ENCODE measurements at regions not wholly inside any gene's neighbourhood (a gene's known extent, or its start where the extent isn't known, plus 50 kb on each side); places are given as distances from the start of the nearest gene placed in this dataset.
A peak's percentile ranks its signal among the peaks of the same experiment; 100 is the strongest.

GRCh38 chr2:65557616-65558573 lies 125.5 kb upstream of the SPRED2 start:
- no peak overlapping the region for H3K4me3 Mint-ChIP-seq
- ATAC-seq (ENCODE audit: low read depth): no peak

DNA sequence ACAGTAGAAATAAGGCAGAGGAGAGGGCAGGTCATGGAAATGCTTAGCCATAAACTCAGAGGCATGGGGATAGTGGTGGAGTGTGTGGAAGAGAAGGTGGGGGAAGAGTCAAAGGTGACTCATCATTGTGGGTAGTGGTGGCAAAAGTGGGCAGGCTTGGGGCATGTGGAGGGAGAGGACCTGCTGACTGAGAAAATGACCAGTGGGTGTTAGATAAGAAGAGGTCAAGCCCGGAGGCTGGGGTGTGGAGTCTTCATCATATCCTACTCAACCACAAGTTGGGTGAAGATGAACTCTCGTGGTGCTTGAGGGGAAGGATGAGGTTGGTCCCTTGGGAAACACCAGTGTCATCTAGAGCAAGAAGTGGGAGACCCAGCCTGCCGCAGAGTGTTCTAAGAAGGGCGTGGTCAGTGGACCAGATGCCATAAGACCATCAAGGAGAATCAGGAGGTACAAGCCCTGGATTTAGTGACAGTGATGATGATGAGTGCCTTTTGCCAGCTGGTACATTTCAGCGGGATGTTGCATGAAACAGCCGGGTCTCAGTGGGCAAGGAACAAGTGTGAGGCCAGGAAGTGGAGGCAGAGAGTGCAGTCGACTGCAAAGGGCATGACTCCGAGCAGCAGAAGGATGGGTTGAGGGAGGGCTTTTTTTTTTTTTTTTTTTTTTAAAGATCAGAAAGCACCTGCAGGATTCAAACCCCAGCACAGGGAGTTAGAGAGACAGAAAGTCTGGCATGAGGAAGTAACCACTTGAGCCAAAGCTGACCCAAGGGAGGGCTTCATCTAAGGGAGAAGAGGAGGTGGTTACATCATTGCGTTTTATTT lies 122.6 kb upstream of the SPRED2 start:
- peak; percentile 34 for ATAC-seq (ENCODE audit: low read depth)
- Mint-ChIP-seq H3K27me3 (peaks cover 18% of the 10 kb centered on the region), H3K4me1 (peaks cover 22% of the 10 kb centered on the region), H3K9me3 (no peaks in the 10 kb centered on the region), H3K36me3 (no peaks in the 10 kb centered on the region), H3K4me3 (peak overlapping the region; percentile 22), H3K27ac (peak overlapping the region; percentile 7)
- no peak for DNase-seq (ENCODE audit: low spot score in 2 of 2)

More at GRCh38 chr2:65557616-65558573, 125.5 kb upstream of the SPRED2 start:
- Mint-ChIP-seq H3K27me3 (peaks cover 20% of the 10 kb centered on the region), H3K9me3 (peaks cover 1% of the 10 kb centered on the region), H3K27ac (no peak overlapping the region), H3K4me1 (peaks cover 26% of the 10 kb centered on the region), H3K36me3 (peaks cover 1% of the 10 kb centered on the region)
- no peak for DNase-seq (ENCODE audit: low spot score in 2 of 2)

GRCh38 chr2:65553504-65554074 lies 121.2 kb upstream of the SPRED2 start:
- Mint-ChIP-seq H3K27ac (no peak overlapping the region), H3K4me3 (no peak overlapping the region), H3K9me3 (no peaks in the 10 kb centered on the region), H3K4me1 (peaks cover 22% of the 10 kb centered on the region), H3K36me3 (no peaks in the 10 kb centered on the region), H3K27me3 (peaks cover 19% of the 10 kb centered on the region)
- DNase-seq (ENCODE audit: low spot score in 2 of 2): no peak
- no peak for ATAC-seq (ENCODE audit: low read depth)

DNA sequence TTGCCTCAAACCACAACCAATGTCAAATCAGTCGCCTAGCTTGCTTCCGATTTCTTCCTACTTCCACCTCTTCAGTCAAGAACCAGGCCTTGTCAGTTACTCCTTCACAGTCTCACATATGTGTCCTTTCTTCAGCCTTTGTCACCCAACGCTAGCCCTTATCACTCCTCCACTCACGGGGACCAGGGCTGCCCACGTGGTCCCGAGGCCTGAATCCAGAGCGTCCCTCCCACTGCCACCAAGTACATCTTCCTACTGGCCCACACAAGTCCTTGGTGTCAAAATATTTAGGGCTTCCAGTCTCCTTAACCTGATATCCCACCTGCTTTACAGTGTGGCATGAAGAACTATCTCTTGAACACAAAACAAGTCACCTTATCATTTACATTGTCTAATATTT lies 119.1 kb upstream of the SPRED2 start:
- peaks cover 22% of the 10 kb centered on the region for H3K4me1 Mint-ChIP-seq
- DNase-seq (ENCODE audit: low spot score in 2 of 2) (no peak), ATAC-seq (ENCODE audit: low read depth) (no peak)
- H3K27ac Mint-ChIP-seq: no peak overlapping the region
- peaks cover 16% of the 10 kb centered on the region for H3K27me3 Mint-ChIP-seq
- no peak overlapping the region for H3K4me3 Mint-ChIP-seq
- H3K36me3 Mint-ChIP-seq: no peaks in the 10 kb centered on the region
- no peaks in the 10 kb centered on the region for H3K9me3 Mint-ChIP-seq

- H3K4me1 Mint-ChIP-seq: peaks cover 15% of the 10 kb centered on the region
- no peak overlapping the region for H3K4me3 Mint-ChIP-seq
- H3K27me3 Mint-ChIP-seq: peaks cover 16% of the 10 kb centered on the region
- no peaks in the 10 kb centered on the region for H3K36me3 Mint-ChIP-seq
- no peaks in the 10 kb centered on the region for H3K9me3 Mint-ChIP-seq
- no peak overlapping the region for H3K27ac Mint-ChIP-seq
- ATAC-seq (ENCODE audit: low read depth) (no peak), DNase-seq (ENCODE audit: low spot score in 2 of 2) (no peak)
Measured at GRCh38 chr2:65550246-65550645, 117.8 kb upstream of the SPRED2 start.

DNA sequence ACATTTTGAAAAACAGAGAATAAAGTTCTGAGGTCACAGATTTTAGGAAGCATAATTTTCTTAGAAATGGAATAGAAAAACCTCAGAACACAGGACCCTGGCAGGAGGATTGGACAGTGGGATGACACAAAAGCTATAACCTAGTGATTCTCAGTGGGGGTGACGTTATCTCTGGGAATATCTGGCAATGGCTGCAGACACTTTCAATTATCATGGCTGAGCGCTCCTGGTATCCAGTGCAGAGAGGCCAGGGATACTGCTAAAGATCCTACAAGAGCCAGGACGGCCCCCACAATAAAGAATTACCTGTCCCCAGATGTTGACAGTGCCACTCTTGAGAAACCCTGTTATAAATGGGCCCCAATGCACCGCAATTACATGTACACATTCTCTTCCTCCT lies 117.2 kb upstream of the SPRED2 start:
- no peak overlapping the region for H3K27ac Mint-ChIP-seq
- peaks cover 16% of the 10 kb centered on the region for H3K27me3 Mint-ChIP-seq
- H3K9me3 Mint-ChIP-seq: no peaks in the 10 kb centered on the region
- H3K4me3 Mint-ChIP-seq: no peak overlapping the region
- no peaks in the 10 kb centered on the region for H3K36me3 Mint-ChIP-seq
- peaks cover 9% of the 10 kb centered on the region for H3K4me1 Mint-ChIP-seq
- ATAC-seq (ENCODE audit: low read depth) (no peak), DNase-seq (ENCODE audit: low spot score in 2 of 2) (no peak)

GRCh38 chr2:65549257-65549627 lies 116.8 kb upstream of the SPRED2 start:
- Mint-ChIP-seq H3K4me3 (no peak overlapping the region), H3K27ac (no peak overlapping the region), H3K36me3 (no peaks in the 10 kb centered on the region), H3K27me3 (peaks cover 15% of the 10 kb centered on the region), H3K9me3 (no peaks in the 10 kb centered on the region), H3K4me1 (peaks cover 7% of the 10 kb centered on the region)
- DNase-seq (ENCODE audit: low spot score in 2 of 2) (no peak), ATAC-seq (ENCODE audit: low read depth) (no peak)

- no peak for ATAC-seq (ENCODE audit: low read depth)
- Mint-ChIP-seq H3K27me3 (peaks cover 16% of the 10 kb centered on the region), H3K27ac (no peak overlapping the region)
Measured at GRCh38 chr2:65548576-65549256, 116.3 kb upstream of the SPRED2 start.

GRCh38 chr2:65548064-65548463 lies 115.7 kb upstream of the SPRED2 start:
- no peak overlapping the region for H3K27ac Mint-ChIP-seq
- H3K36me3 Mint-ChIP-seq: no peaks in the 10 kb centered on the region
- H3K4me3 Mint-ChIP-seq: no peak overlapping the region
- H3K4me1 Mint-ChIP-seq: peaks cover 4% of the 10 kb centered on the region
- H3K9me3 Mint-ChIP-seq: no peaks in the 10 kb centered on the region
- DNase-seq (ENCODE audit: low spot score in 2 of 2): no peak
- H3K27me3 Mint-ChIP-seq: peaks cover 16% of the 10 kb centered on the region
- no peak for ATAC-seq (ENCODE audit: low read depth)

More at GRCh38 chr2:65548576-65549256, 116.3 kb upstream of the SPRED2 start:
- H3K4me3 Mint-ChIP-seq: no peak overlapping the region
- DNase-seq (ENCODE audit: low spot score in 2 of 2): no peak
- peaks cover 6% of the 10 kb centered on the region for H3K4me1 Mint-ChIP-seq
- no peaks in the 10 kb centered on the region for H3K36me3 Mint-ChIP-seq
- no peaks in the 10 kb centered on the region for H3K9me3 Mint-ChIP-seq

DNA sequence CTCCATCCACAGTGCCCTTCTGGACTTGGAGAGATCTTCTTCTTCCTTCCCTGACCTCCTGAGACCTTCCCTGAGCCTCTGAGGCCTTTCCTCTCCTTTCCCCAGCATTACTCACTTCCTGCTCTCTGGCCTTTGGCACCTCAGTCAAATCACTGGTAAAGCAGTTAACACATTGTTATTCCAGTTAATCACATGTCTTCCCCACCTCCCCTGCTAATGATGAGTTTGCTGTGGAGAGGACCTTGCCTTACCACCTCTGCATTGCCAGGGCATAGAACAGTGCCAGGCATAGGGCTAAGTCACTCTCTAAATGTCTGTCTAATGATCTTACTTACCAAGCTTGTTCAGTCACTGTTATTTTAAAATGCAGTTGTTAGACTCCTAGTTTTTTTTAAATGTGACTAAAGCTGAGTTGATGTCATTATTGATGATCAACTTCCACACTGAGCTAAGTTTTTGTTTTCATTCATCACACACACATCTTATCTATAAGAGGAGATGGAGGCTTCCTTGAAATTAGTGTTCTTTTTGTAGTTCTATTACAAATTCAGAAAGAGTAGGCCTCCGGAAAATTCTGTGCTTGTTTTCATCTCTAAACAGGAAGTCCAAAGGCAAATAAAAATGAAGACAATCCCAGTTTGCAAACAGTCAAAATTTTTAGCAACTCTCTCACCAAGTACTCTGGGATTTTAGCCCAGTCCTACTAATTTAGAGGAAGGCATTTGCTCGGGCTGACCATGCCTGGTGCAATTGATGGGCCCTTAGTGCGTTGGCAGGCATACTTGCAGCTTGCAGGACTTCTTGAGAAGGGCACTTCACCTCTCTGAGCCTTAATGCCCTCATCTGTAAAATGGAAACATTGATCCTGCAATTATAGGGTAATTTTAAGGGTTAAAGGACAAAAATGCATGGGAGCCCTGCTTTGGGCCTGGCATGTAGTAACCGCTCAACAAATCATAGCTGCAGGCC lies 113.7 kb upstream of the SPRED2 start:
- DNase-seq (ENCODE audit: low spot score in 2 of 2): no peak

DNA sequence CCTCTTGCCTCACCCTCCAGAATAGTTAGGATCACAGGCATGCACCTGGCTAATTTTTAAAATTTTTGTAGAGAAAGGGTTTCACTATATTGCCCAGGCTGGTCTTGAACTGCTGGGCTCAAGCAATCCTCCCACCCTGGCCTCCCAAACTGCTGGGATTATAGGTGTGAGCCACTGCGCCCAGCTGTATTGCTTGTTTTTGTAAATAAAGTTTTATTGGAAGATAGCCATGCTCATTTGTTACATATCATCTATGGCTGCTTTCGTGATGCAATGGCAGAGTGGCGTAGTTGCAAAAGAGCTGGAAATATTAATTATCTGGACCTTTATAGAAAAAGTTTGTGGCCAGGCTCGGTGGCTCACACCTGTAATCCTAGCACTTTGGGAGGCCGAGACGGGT lies 109.4 kb upstream of the SPRED2 start:
- H3K4me1 Mint-ChIP-seq: peaks cover 6% of the 10 kb centered on the region
- ATAC-seq (ENCODE audit: low read depth): no peak
- H3K9me3 Mint-ChIP-seq: no peaks in the 10 kb centered on the region
- H3K36me3 Mint-ChIP-seq: no peaks in the 10 kb centered on the region
- H3K27ac Mint-ChIP-seq: no peak overlapping the region
- H3K4me3 Mint-ChIP-seq: no peak overlapping the region
- peaks cover 21% of the 10 kb centered on the region for H3K27me3 Mint-ChIP-seq
- no peak for DNase-seq (ENCODE audit: low spot score in 2 of 2)

More for the DNA sequence above, 113.7 kb upstream of the SPRED2 start:
- Mint-ChIP-seq H3K4me3 (no peak overlapping the region), H3K36me3 (no peaks in the 10 kb centered on the region), H3K27ac (no peak overlapping the region), H3K4me1 (peaks cover 6% of the 10 kb centered on the region), H3K27me3 (peaks cover 13% of the 10 kb centered on the region), H3K9me3 (no peaks in the 10 kb centered on the region)
- no peak for ATAC-seq (ENCODE audit: low read depth)

DNA sequence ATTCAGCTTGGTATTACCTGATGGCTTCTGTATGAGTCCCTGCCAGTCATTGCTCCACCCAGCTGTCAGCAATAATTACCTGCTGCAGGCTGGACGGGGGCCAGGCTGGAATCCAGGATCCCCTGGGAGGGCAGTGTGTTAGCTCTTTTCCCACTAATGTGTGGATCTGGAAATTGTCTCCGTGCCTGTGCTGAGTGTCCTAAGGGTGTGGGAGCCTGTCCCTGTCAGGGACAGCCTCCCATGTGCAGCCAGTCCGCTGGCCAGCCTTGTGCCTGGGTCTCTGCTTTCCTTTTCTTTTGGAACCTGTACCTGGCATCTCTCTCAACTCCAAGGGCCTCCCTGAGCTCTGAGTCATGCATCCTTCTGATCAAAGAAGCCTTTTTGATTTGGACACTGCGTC lies 107.2 kb upstream of the SPRED2 start:
- Mint-ChIP-seq H3K4me1 (peaks cover 6% of the 10 kb centered on the region), H3K9me3 (no peaks in the 10 kb centered on the region), H3K27ac (no peak overlapping the region), H3K36me3 (no peaks in the 10 kb centered on the region), H3K27me3 (peaks cover 18% of the 10 kb centered on the region), H3K4me3 (no peak overlapping the region)
- DNase-seq (ENCODE audit: low spot score in 2 of 2) (no peak), ATAC-seq (ENCODE audit: low read depth) (no peak)
